IMR-90 (cell line): ENCODE measurements at regions not wholly inside any gene's neighbourhood (a gene's known extent, or its start where the extent isn't known, plus 50 kb on each side); places are given as distances from the start of the nearest gene placed in this dataset.

Experiments
- ATAC-seq: fragments of 200-7000 bp; cut with Tn5 transposase; 2 replicates; pipeline ENCODE4 v1.9.1; 2020; ENCODE audit warnings: low read depth, mild to moderate bottlenecking, moderate library complexity
- BruUV-seq: library from RNA; stranded (reverse); fragments of 400-500 nt; replicated peaks from 2 replicates; lab custom pipeline; 2021; lab: Mats Ljungman, UMichigan
- CTCF ChIA-PET: fragments of 300-600 bp; formaldehyde crosslinking; extraction: SDS; loops from one replicate; lab custom pipeline; 2021; ENCODE audit warnings: antibody characterized with exemption; lab: Yijun Ruan, JAX
- POLR2A ChIA-PET: fragments of 300-600 bp; sonication (Branson Sonifier 250); formaldehyde crosslinking; loops from one replicate; lab custom pipeline; 2022; ENCODE audit warnings: antibody characterized with exemption; ENCODE audit not compliant: unreplicated experiment; lab: Charles Lee
- DNase-seq: peaks from one replicate; pipeline ENCODE4 v3.0.0; 2013
- H2AFZ ChIP-seq: replicated peaks from 2 replicates; pipeline ENCODE3; 2013; ENCODE audit warnings: low read length, mild to moderate bottlenecking; ENCODE audit not compliant: poor library complexity
- H2AK5ac ChIP-seq: 2 replicates; pipeline ENCODE4 v1.6.1; 2013; ENCODE audit warnings: low read depth, low read length, inconsistent platforms
- H2AK9ac ChIP-seq: replicated peaks from 2 replicates; pipeline ENCODE3; 2013; ENCODE audit warnings: mild to moderate bottlenecking, low read depth, low read length, moderate library complexity; ENCODE audit not compliant: poor library complexity
- H2BK120ac ChIP-seq: 2 replicates; pipeline ENCODE4 v1.6.1; 2013; ENCODE audit warnings: low read depth, low read length, inconsistent platforms
- H2BK15ac ChIP-seq: 3 replicates; pipeline ENCODE4 v1.6.1; 2013; ENCODE audit warnings: low read depth, low read length, inconsistent platforms
- H2BK20ac ChIP-seq: 2 replicates; pipeline ENCODE4 v1.6.1; 2013; ENCODE audit warnings: low read depth, mild to moderate bottlenecking, inconsistent platforms, low read length, moderate library complexity
- H2BK5ac ChIP-seq: 2 replicates; pipeline ENCODE4 v1.6.1; 2013; ENCODE audit warnings: mild to moderate bottlenecking, low read depth, low read length, inconsistent platforms; ENCODE audit not compliant: poor library complexity, severe bottlenecking
- H3K14ac ChIP-seq: replicated peaks from 2 replicates; pipeline ENCODE4 v1.6.1; 2013; ENCODE audit warnings: low read depth, low read length, inconsistent platforms
- H3K18ac ChIP-seq: 2 replicates; pipeline ENCODE4 v1.6.1; 2013; ENCODE audit warnings: low read depth, low read length, control low read depth
- H3K23ac ChIP-seq: 2 replicates; pipeline ENCODE4 v1.6.1; 2013; ENCODE audit warnings: low read depth, low read length, inconsistent platforms
- H3K27ac ChIP-seq: 2 replicates; pipeline ENCODE4 v1.5.1; 2013; ENCODE audit warnings: mild to moderate bottlenecking, control low read depth, low read length; ENCODE audit not compliant: insufficient read depth
- H3K27me3 ChIP-seq: 2 replicates; pipeline ENCODE4 v1.6.1; 2013; ENCODE audit warnings: low read length; ENCODE audit not compliant: control insufficient read depth, insufficient read depth
- H3K36me3 ChIP-seq: 2 replicates; pipeline ENCODE4 v1.6.1; 2013; ENCODE audit warnings: low read length, mixed read lengths; ENCODE audit not compliant: control insufficient read depth, insufficient read depth
- H3K4ac ChIP-seq: 2 replicates; pipeline ENCODE4 v1.6.1; 2013; ENCODE audit warnings: low read depth, low read length, inconsistent platforms
- H3K4me1 ChIP-seq: 2 replicates; pipeline ENCODE4 v1.6.1; 2013; ENCODE audit warnings: low read length, mixed read lengths; ENCODE audit not compliant: control insufficient read depth, insufficient read depth
- H3K4me2 ChIP-seq: 2 replicates; pipeline ENCODE4 v1.6.1; 2013; ENCODE audit warnings: low read depth, mild to moderate bottlenecking, control low read depth, low read length, moderate library complexity
- H3K4me3 ChIP-seq: 2 replicates; pipeline ENCODE4 v1.5.1; 2013; ENCODE audit warnings: low read depth, mild to moderate bottlenecking, control low read depth, low read length, moderate library complexity; ENCODE audit not compliant: insufficient read depth
- H3K56ac ChIP-seq: 2 replicates; pipeline ENCODE4 v1.6.1; 2013; ENCODE audit warnings: low read length, inconsistent platforms; ENCODE audit not compliant: insufficient read depth; ENCODE audit errors: extremely low read depth
- H3K79me1 ChIP-seq, 2 experiments: 2 replicates each; pipeline ENCODE4 v1.6.1; 2013; ENCODE audit warnings: low read length in 2 of 2, inconsistent platforms in 1 of 2, low read depth in 1 of 2
- H3K9ac ChIP-seq: 2 replicates; pipeline ENCODE4 v1.6.1; 2013; ENCODE audit warnings: low read depth, low read length, control low read depth
- H3K9me1 ChIP-seq: 2 replicates; pipeline ENCODE4 v1.6.1; 2013; ENCODE audit warnings: low read length, inconsistent platforms; ENCODE audit not compliant: insufficient read depth
- H3K9me3 ChIP-seq: 2 replicates; pipeline ENCODE4 v1.6.1; 2013; ENCODE audit warnings: low read length; ENCODE audit not compliant: control insufficient read depth, insufficient read depth
- H4K20me1 ChIP-seq: 2 replicates; pipeline ENCODE4 v1.6.1; 2013; ENCODE audit warnings: low read length, inconsistent platforms; ENCODE audit not compliant: insufficient read depth
- H4K5ac ChIP-seq: 2 replicates; pipeline ENCODE4 v1.6.1; 2013; ENCODE audit warnings: mild to moderate bottlenecking, low read depth, low read length, control low read depth
- H4K8ac ChIP-seq, 2 experiments: 2 replicates each; pipeline ENCODE4 v1.6.1; 2013; ENCODE audit warnings: low read depth in 2 of 2, low read length in 2 of 2, control low read depth in 1 of 2, inconsistent platforms in 1 of 2
- H4K91ac ChIP-seq: 2 replicates; pipeline ENCODE4 v1.6.1; 2013; ENCODE audit warnings: low read depth, low read length, inconsistent platforms; ENCODE audit not compliant: insufficient read depth
- BHLHE40 ChIP-seq: fragments of 150-350 bp; IDR thresholded peaks from 2 replicates; pipeline ENCODE4 v1.6.1; 2016; ENCODE audit warnings: mild to moderate bottlenecking, low read depth, low read length
- CEBPB ChIP-seq: IDR thresholded peaks from 2 replicates; pipeline ENCODE4 v1.6.1; 2012; ENCODE audit warnings: low read depth, low read length, improper control_type of control experiment
- CHD1 ChIP-seq: IDR thresholded peaks from 2 replicates; pipeline ENCODE4 v1.6.1; 2012; ENCODE audit warnings: low read depth, low read length, improper control_type of control experiment
- CTCF ChIP-seq: conservative IDR thresholded peaks from 2 replicates; pipeline ENCODE4 v1.5.1; 2012; ENCODE audit warnings: mild to moderate bottlenecking, low read depth, low read length, improper control_type of control experiment
- ELK1 ChIP-seq: fragments of 150-350 bp; IDR thresholded peaks from 2 replicates; pipeline ENCODE4 v1.6.1; 2016; ENCODE audit warnings: low read depth, mild to moderate bottlenecking, low read length, moderate library complexity, borderline replicate concordance
- FOS ChIP-seq: fragments of 150-350 bp; IDR thresholded peaks from 2 replicates; pipeline ENCODE4 v1.6.1; 2016; ENCODE audit warnings: low read depth, low read length
- MAFK ChIP-seq: IDR thresholded peaks from 2 replicates; pipeline ENCODE4 v1.6.1; 2012; ENCODE audit warnings: low read depth, low read length, improper control_type of control experiment
- MAZ ChIP-seq: IDR thresholded peaks from 2 replicates; pipeline ENCODE4 v1.6.1; 2012; ENCODE audit warnings: low read depth, mild to moderate bottlenecking, low read length, improper control_type of control experiment, moderate library complexity, borderline replicate concordance
- MXI1 ChIP-seq: IDR thresholded peaks from 2 replicates; pipeline ENCODE4 v1.6.1; 2012; ENCODE audit warnings: low read depth, mild to moderate bottlenecking, low read length, moderate library complexity, borderline replicate concordance
- NFE2L2 ChIP-seq: fragments of 150-350 bp; IDR thresholded peaks from 2 replicates; pipeline ENCODE4 v1.6.1; 2016; ENCODE audit warnings: low read depth, mild to moderate bottlenecking, low read length
- POLR2A ChIP-seq: IDR thresholded peaks from 2 replicates; pipeline ENCODE4 v1.6.1; 2012; ENCODE audit warnings: mild to moderate bottlenecking, low read depth, low read length
- RAD21 ChIP-seq: IDR thresholded peaks from 2 replicates; pipeline ENCODE4 v1.6.1; 2012; ENCODE audit warnings: low read length, improper control_type of control experiment
- RCOR1 ChIP-seq: IDR thresholded peaks from 2 replicates; pipeline ENCODE4 v1.6.1; 2012; ENCODE audit warnings: mild to moderate bottlenecking, low read length, improper control_type of control experiment; ENCODE audit not compliant: insufficient replicate concordance
- RFX5 ChIP-seq: IDR thresholded peaks from 2 replicates; pipeline ENCODE4 v1.8.0; 2012; ENCODE audit warnings: low read depth, mild to moderate bottlenecking, low read length, moderate library complexity
- SMC3 ChIP-seq: fragments of 150-350 bp; IDR thresholded peaks from 2 replicates; pipeline ENCODE4 v1.6.1; 2016; ENCODE audit warnings: low read depth, mild to moderate bottlenecking, antibody characterized with exemption, low read length, moderate library complexity
- USF2 ChIP-seq: fragments of 150-350 bp; IDR thresholded peaks from 2 replicates; pipeline ENCODE4 v1.6.1; 2017; ENCODE audit warnings: mild to moderate bottlenecking, antibody characterized with exemption, low read length, low read depth
- WGBS, 2 experiments: methylation state at CpG; one replicate each; pipeline versions ENCODE4 v1.1.5 to v1.1.7; 2013; ENCODE audit warnings: missing lambda C conversion rate in 2 of 2; ENCODE audit not compliant: insufficient read length in 1 of 2; ENCODE audit errors: extremely low coverage in 2 of 2; 5-methylcytosine and 5-hydroxymethylcytosine counted together
- dilution Hi-C: fragments of 300-500 bp; cut with HindIII; formaldehyde crosslinking; loops from one replicate; pipeline ENCODE4 v1.14.3; 2018; ENCODE audit warnings: low sequenced_read_pairs; ENCODE audit not compliant: unreplicated experiment
- in situ Hi-C: fragments of 300-500 bp; cut with MboI; formaldehyde crosslinking; loops from 3 replicates; pipeline ENCODE4 v1.14.3; 2019; ENCODE audit warnings: low sequenced_read_pairs, inconsistent platforms, mixed read lengths
- intact Hi-C: fragments of 100-400 bp; cut with micrococcal nuclease; formaldehyde crosslinking; loops from 2 replicates; pipeline ENCODE4 v1.10.0; 2022

- no peak overlapping the region for H3K18ac ChIP-seq
- H3K23ac ChIP-seq = no peak overlapping the region
- H3K4me2 ChIP-seq = no peak overlapping the region
- no peak overlapping the region for H3K4me3 ChIP-seq
- no peak overlapping the region for H3K56ac ChIP-seq
- H3K9ac ChIP-seq = no peak overlapping the region
- no peaks in the 10 kb centered on the region for H3K36me3 ChIP-seq
- H3K9me3 ChIP-seq = peaks cover 10% of the 10 kb centered on the region
- no peak overlapping the region for H4K8ac ChIP-seq
- intact Hi-C loops = no loop called here
- H3K4ac ChIP-seq = no peak overlapping the region
- H3K14ac ChIP-seq = no peak overlapping the region
- no peak overlapping the region for H2BK120ac ChIP-seq
- H2AFZ ChIP-seq = no peak overlapping the region
- H4K5ac ChIP-seq = no peak overlapping the region
- dilution Hi-C loops = no loop called here
- no TSS peak for BruUV-seq
- H3K79me1 ChIP-seq = no peaks in the 10 kb centered on the region
- H4K20me1 ChIP-seq = no peaks in the 10 kb centered on the region
- no peak overlapping the region for H3K27ac ChIP-seq
- ChIA-PET POLR2A (no interaction called here), CTCF (no interaction called here)
- TF ChIP-seq BHLHE40 = no peak
- no peak for TF ChIP-seq SMC3
- TF ChIP-seq USF2 = no peak
- no peak for TF ChIP-seq NFE2L2
- no peak for TF ChIP-seq MAZ
- TF ChIP-seq POLR2A = no peak
- TF ChIP-seq RCOR1 = no peak
- no peak for TF ChIP-seq CHD1
- no peak for TF ChIP-seq CTCF
- TF ChIP-seq ELK1 = no peak
- TF ChIP-seq MAFK = no peak
- no peak for TF ChIP-seq RAD21
- TF ChIP-seq FOS = no peak
- TF ChIP-seq MXI1 = no peak
- TF ChIP-seq CEBPB = no peak
- no peak for TF ChIP-seq RFX5
- no CpG with 5 or more reads among the region's 26 CpGs for WGBS, 2 experiments
- H4K91ac ChIP-seq = no peak overlapping the region
- H3K9me1 ChIP-seq = no peaks in the 10 kb centered on the region
- no peak overlapping the region for H2BK5ac ChIP-seq
- DNase-seq = no peak
- no peaks in the 10 kb centered on the region for H3K4me1 ChIP-seq
- ATAC-seq = no peak
- no peak overlapping the region for H2AK5ac ChIP-seq
- peaks cover 80% of the 10 kb centered on the region for H3K27me3 ChIP-seq
- no peak overlapping the region for H2BK20ac ChIP-seq
- no peak overlapping the region for H2AK9ac ChIP-seq
- no peak overlapping the region for H2BK15ac ChIP-seq
- in situ Hi-C loops = no loop called here
Measured at GRCh38 chr9:126222363-126222834, 104.2 kb upstream of the MVB12B start.
